Hepatocyte (in vitro differentiated cells): ENCODE measurements at regions not wholly inside any gene's neighbourhood (a gene's known extent, or its start where the extent isn't known, plus 50 kb on each side); places are given as distances from the start of the nearest gene placed in this dataset.
A peak's percentile ranks its signal among the peaks of the same experiment; 100 is the strongest.

Source experiments
- DNase-seq: peaks from one replicate; pipeline ENCODE4 v3.0.0-alpha.2; 2016; ENCODE audit warnings: low spot score
- H2AFZ ChIP-seq: fragments of 200-600 bp; sonication (generic); 2 replicates; pipeline ENCODE4 v1.6.0; 2016; ENCODE audit warnings: antibody characterized with exemption, mild to moderate bottlenecking
- H3K27ac ChIP-seq: fragments of 200-600 bp; sonication (generic); 2 replicates; pipeline ENCODE4 v1.5.1; 2016; ENCODE audit warnings: mild to moderate bottlenecking
- H3K27me3 ChIP-seq: fragments of 200-600 bp; sonication (generic); 2 replicates; pipeline ENCODE4 v1.6.1; 2016
- H3K36me3 ChIP-seq: fragments of 200-600 bp; sonication (generic); replicated peaks from 2 replicates; pipeline ENCODE4 v1.5.1; 2016; ENCODE audit warnings: low read depth; ENCODE audit not compliant: insufficient read depth
- H3K4me1 ChIP-seq: fragments of 200-600 bp; sonication (generic); 2 replicates; pipeline ENCODE4 v1.5.1; 2016; ENCODE audit warnings: mild to moderate bottlenecking, moderate library complexity; ENCODE audit not compliant: insufficient read depth
- H3K4me2 ChIP-seq: fragments of 200-600 bp; sonication (generic); 2 replicates; pipeline ENCODE4 v1.6.0; 2016
- H3K4me3 ChIP-seq: fragments of 200-600 bp; sonication (generic); 2 replicates; pipeline ENCODE4 v1.5.1; 2016; ENCODE audit warnings: mild to moderate bottlenecking
- H3K79me2 ChIP-seq: fragments of 200-600 bp; sonication (generic); 2 replicates; pipeline ENCODE4 v1.6.0; 2017; ENCODE audit warnings: mild to moderate bottlenecking
- H3K9me2 ChIP-seq: fragments of 200-600 bp; sonication (generic); replicated peaks from 2 replicates; pipeline ENCODE4 v1.6.0; 2017; ENCODE audit warnings: mild to moderate bottlenecking; ENCODE audit not compliant: insufficient read depth
- H3K9me3 ChIP-seq: fragments of 200-600 bp; sonication (generic); 2 replicates; pipeline ENCODE4 v1.5.1; 2016; ENCODE audit warnings: low read depth, mild to moderate bottlenecking
- H4K20me1 ChIP-seq: fragments of 200-600 bp; sonication (generic); 2 replicates; pipeline ENCODE4 v1.6.0; 2016; ENCODE audit warnings: mild to moderate bottlenecking; ENCODE audit not compliant: insufficient read depth, poor library complexity, severe bottlenecking
- CTCF ChIP-seq: fragments of 200-600 bp; sonication (generic); IDR thresholded peaks from 2 replicates; pipeline ENCODE4 v1.5.1; 2016; ENCODE audit warnings: antibody characterized with exemption, mild to moderate bottlenecking; ENCODE audit not compliant: poor library complexity
- EZH2 ChIP-seq: fragments of 200-600 bp; sonication (generic); IDR thresholded peaks from 2 replicates; pipeline ENCODE4 v1.6.1; 2016; ENCODE audit warnings: antibody characterized with exemption, mild to moderate bottlenecking, borderline replicate concordance
- EZH2phosphoT487 ChIP-seq: fragments of 200-600 bp; sonication (generic); IDR thresholded peaks from one replicate; pipeline ENCODE4 v1.6.1; 2018; ENCODE audit warnings: antibody characterized with exemption, mild to moderate bottlenecking, low read depth, moderate library complexity; ENCODE audit not compliant: unreplicated experiment, severe bottlenecking
- WGBS: methylation state at CpG from one replicate; pipeline ENCODE4 v1.1.6; 2016; ENCODE audit warnings: low lambda C conversion rate; ENCODE audit errors: missing lambda C conversion rate; 5-methylcytosine and 5-hydroxymethylcytosine counted together

DNA sequence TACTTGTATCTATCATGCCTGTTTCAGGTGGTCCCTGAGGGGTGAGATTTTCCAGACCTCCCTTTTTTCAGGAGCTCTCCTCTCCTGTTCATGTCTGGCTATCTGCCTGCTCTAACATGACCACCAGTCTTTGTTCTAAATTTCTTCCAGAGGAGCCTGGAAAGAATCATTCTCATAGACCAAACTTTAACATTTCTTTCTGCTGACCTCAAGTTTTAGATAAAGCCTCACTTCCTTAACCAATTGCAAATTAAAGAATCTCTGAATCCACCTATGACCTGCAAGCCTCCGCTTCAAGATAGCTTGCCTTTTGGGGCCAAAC, 97.6 kb downstream of the TEX51 start:
- no peak overlapping the region for H3K4me3 ChIP-seq
- H3K9me2 ChIP-seq, result no peaks in the 10 kb centered on the region
- H3K27me3 ChIP-seq, result no peaks in the 10 kb centered on the region
- H3K27ac ChIP-seq, result peak overlapping the region; percentile 62
- H3K79me2 ChIP-seq, result no peaks in the 10 kb centered on the region
- no peak overlapping the region for H2AFZ ChIP-seq
- H3K9me3 ChIP-seq, result no peaks in the 10 kb centered on the region
- peaks cover 26% of the 10 kb centered on the region for H3K4me1 ChIP-seq
- no peak for DNase-seq
- H3K4me2 ChIP-seq, result peak overlapping the region; percentile 49
- 42% methylated on average over 1 of the region's 1 CpG for WGBS
- TF ChIP-seq EZH2phosphoT487, result no peak
- no peak for TF ChIP-seq EZH2
- no peak for TF ChIP-seq CTCF
- H4K20me1 ChIP-seq, result no peaks in the 10 kb centered on the region
- no peaks in the 10 kb centered on the region for H3K36me3 ChIP-seq
